Large intestine (tissue), 3 donors: ENCODE measurements at regions not wholly inside any gene's neighbourhood (a gene's known extent, or its start where the extent isn't known, plus 50 kb on each side); places are given as distances from the start of the nearest gene placed in this dataset.

Experiments
- DNase-seq, 2 donors: peaks; one replicate each; pipeline versions ENCODE4 v3.0.0 to v3.0.0-alpha.2; 2013
- H3K27ac ChIP-seq: one replicate; pipeline ENCODE4 v1.5.1; 2013; ENCODE audit warnings: low read length
- H3K27me3 ChIP-seq: 2 replicates; pipeline ENCODE4 v1.6.1; 2013; ENCODE audit warnings: low read length; ENCODE audit not compliant: control insufficient read depth, insufficient read depth
- H3K36me3 ChIP-seq: 2 replicates; pipeline ENCODE4 v1.6.1; 2013; ENCODE audit warnings: low read length; ENCODE audit not compliant: control insufficient read depth, insufficient read depth
- H3K4me1 ChIP-seq: one replicate; pipeline ENCODE4 v1.6.1; 2013; ENCODE audit warnings: low read length; ENCODE audit not compliant: control insufficient read depth, insufficient read depth
- H3K4me3 ChIP-seq: one replicate; pipeline ENCODE4 v1.5.1; 2013; ENCODE audit warnings: low read length
- H3K9me3 ChIP-seq: one replicate; pipeline ENCODE4 v1.6.1; 2013; ENCODE audit warnings: mild to moderate bottlenecking, low read depth, low read length, moderate library complexity; ENCODE audit not compliant: control insufficient read depth
- WGBS: methylation state at CpG from one replicate; pipeline ENCODE4 v1.1.5; 2013; ENCODE audit warnings: low lambda C conversion rate; ENCODE audit not compliant: insufficient coverage; 5-methylcytosine and 5-hydroxymethylcytosine counted together

DNA sequence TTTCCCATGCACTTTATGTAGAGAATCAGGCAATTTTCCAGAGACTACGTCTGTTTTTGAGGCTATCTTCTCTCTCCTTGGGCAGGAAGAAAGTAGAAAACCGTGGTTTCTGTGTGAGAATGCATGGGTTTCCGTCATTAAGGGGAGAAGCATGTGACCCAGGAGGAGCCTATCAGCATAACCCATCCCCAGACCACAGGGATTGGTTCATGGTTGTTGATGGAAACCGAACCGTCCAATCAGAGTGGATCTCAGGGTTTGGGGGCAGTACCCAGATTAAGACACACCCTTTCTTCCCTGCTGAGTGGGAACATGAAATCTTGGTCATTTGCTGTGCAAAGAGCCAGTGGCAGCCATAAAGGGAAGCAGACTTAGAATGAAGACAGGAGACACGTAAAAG is 517.8 kb downstream of the MN1 start:
- no peaks in the 10 kb centered on the region for H3K4me1 ChIP-seq
- H3K27ac ChIP-seq, result no peak overlapping the region
- no peaks in the 10 kb centered on the region for H3K36me3 ChIP-seq
- H3K4me3 ChIP-seq, result no peak overlapping the region
- H3K9me3 ChIP-seq, result no peaks in the 10 kb centered on the region
- no peak for DNase-seq
- H3K27me3 ChIP-seq, result peaks cover 9% of the 10 kb centered on the region
- WGBS, result no CpG with 5 or more reads among the region's 6 CpGs

DNA sequence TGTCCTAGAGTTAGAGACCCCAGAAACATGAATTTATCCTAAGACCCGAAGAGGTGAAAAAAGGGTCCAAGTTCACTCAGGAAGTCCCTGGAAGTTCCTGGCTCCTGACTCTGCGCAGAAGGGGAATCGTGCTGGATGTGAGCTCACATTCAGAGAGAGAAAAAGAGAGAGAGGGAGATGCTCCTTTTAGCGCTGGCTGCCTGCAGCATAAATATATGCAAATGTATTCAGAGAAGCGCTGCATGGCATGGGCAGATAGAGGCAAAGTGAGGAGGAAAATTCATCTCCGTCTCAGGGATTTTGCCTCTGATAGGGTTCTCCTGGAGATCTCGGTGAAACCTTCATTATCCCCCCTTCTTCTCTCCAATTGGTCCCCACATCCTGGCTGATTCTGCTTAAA is 517.2 kb downstream of the MN1 start:
- H3K27me3 ChIP-seq, result peaks cover 10% of the 10 kb centered on the region
- no peak for DNase-seq
- H3K36me3 ChIP-seq, result no peaks in the 10 kb centered on the region
- H3K4me3 ChIP-seq, result no peak overlapping the region
- WGBS, result 93% methylated on average over 3 of the region's 7 CpGs
- no peaks in the 10 kb centered on the region for H3K9me3 ChIP-seq
- H3K4me1 ChIP-seq, result no peaks in the 10 kb centered on the region
- no peak overlapping the region for H3K27ac ChIP-seq

DNA sequence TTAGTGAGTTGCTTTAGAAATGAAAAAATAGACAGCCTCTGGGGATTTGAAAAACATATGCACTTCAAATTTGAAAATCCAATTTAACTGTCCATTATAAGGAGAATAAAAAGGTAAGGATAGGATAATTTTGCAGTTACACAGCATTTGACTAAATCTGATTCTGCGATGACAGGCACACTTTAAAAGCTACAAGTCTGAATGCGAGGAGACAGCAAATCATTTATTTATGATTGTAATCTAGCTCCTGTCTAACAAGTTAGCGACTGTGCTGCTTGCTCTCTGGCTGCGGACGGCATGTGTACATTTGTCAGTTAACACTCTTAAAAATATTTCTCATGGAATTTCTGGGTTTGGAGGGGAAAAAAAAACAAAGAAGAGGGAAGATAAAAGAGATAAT is 514.8 kb downstream of the MN1 start:
- H3K4me1 ChIP-seq, result no peaks in the 10 kb centered on the region
- no peaks in the 10 kb centered on the region for H3K9me3 ChIP-seq
- H3K36me3 ChIP-seq, result no peaks in the 10 kb centered on the region
- no peak overlapping the region for H3K4me3 ChIP-seq
- no CpG with 5 or more reads among the region's 5 CpGs for WGBS
- no peak overlapping the region for H3K27ac ChIP-seq
- no peak for DNase-seq
- peaks cover 13% of the 10 kb centered on the region for H3K27me3 ChIP-seq

DNA sequence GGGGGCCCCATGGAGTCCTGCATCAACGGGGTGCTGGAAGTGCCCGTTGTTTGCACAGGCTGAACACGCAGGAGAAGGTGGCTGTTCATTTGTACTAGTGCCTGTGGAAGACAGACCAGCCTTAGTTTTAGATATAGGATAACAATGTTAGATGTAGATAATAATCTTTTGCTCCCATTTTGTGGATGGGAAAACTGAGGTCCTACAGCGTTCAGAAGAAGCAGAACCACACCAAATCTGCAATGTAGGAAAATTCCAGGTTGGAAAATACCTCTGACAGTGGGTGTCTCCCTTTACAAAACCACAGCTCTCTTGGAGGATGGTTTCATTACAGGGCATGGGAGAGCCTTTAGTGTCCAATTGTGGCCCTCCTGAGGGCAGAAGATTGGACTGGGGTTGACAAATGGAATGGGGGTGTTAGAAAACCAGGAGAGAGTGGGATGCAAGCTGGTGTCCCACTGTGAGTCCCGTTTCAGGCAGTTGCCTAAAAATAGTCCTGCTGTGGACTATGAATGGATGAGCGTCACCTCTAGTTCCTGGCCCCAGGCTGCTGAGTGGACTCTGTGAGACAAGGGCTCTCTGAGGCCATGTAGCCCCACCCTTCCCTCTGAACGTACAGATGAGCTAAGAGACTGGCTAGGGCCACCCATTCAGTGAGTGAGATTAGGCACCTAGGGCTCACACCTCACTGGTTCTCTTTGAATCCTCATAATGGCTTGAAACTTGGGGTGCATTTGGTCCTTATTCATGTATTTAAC is 508.8 kb downstream of the MN1 start:
- Histone ChIP-seq H3K36me3 (no peaks in the 10 kb centered on the region), H3K4me1 (no peaks in the 10 kb centered on the region), H3K27ac (no peak overlapping the region), H3K27me3 (peaks cover 49% of the 10 kb centered on the region), H3K4me3 (no peak overlapping the region), H3K9me3 (peaks cover 2% of the 10 kb centered on the region)
- no peak for DNase-seq
- no CpG with 5 or more reads among the region's 7 CpGs for WGBS

DNA sequence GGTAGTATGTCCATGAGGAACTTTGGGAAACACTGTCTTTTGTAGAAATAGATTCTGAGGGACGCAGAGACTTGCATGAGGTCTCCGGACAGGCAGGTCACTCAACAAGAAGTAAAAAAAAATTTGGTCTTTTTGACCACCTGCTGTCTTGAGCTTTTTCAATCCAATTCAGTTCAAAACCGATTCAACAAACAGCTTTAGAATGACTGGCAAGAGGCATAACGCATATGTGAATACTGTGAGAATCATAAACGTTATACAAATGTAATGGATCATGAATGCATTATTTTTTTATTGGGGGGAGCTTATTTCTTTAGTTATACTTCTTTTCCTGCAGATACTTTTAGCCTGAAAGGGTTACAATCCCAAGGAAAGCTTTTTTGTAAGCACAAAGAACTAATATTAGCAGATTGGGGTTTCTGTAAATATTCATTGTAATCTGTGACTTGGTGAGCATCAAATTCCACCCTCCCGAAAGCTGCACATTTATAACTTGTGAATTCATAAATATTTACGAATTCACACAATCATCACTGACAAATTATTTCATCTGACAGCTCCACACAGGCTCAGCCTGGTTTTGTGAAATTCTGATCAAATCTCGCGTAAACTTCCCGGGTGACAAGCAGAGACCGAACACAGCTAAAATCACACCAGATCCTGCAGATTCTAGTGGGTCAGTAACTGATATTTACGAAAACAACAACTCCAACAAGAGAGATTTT is 507.7 kb downstream of the MN1 start:
- whole genome bisulfite sequencing, result 80% methylated on average over 5 of the region's 12 CpGs
- no peak for DNase-seq
- Histone ChIP-seq H3K36me3 (no peaks in the 10 kb centered on the region), H3K4me1 (no peaks in the 10 kb centered on the region), H3K27me3 (peaks cover 53% of the 10 kb centered on the region), H3K9me3 (peaks cover 2% of the 10 kb centered on the region), H3K27ac (no peak overlapping the region), H3K4me3 (no peak overlapping the region)

DNA sequence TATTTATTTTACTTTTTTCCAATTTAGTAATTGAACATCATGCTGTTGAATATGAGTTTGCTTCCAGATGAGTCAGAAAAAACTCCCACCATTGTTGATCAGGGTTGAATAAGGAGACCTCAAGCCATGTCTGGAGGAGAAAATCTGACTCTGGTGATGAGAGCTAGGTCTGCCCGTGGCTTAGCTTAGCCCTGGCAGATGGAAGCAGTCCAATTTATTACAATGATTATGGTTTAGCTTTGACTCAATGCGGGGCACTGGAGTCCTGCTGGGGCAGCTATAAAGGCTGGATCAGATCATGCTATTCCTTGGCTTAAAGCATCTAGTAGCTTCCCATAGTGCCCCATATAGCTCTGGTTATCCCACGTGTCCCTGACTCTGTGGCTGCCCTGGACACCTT is 506.5 kb downstream of the MN1 start:
- no peaks in the 10 kb centered on the region for H3K36me3 ChIP-seq
- H3K4me1 ChIP-seq, result peaks cover 7% of the 10 kb centered on the region
- H3K9me3 ChIP-seq, result peaks cover 2% of the 10 kb centered on the region
- no peak overlapping the region for H3K4me3 ChIP-seq
- no peak overlapping the region for H3K27ac ChIP-seq
- DNase-seq, result no peak
- peaks cover 56% of the 10 kb centered on the region for H3K27me3 ChIP-seq
- WGBS, result no CpG with 5 or more reads among the region's 3 CpGs

DNA sequence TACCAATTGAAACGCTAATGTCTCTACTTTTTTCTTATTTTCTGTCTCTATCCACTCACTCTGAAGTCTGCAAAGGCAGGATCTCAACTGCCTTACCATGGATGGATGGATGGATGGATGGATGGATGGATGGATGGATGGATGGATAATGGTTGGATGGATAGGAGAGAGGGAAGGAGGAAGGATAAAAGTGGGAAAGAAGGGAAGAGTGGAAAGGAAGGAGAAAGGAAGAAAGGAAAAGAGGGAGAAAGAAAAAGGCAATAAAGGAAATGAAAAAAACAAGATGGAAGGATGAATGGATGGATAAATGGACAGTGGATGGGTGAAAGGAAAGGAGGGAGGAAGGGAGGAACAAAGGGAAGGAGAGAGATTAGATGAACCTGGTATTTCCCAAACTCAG is 506.0 kb downstream of the MN1 start:
- peaks cover 2% of the 10 kb centered on the region for H3K9me3 ChIP-seq
- H3K4me1 ChIP-seq, result peaks cover 7% of the 10 kb centered on the region
- H3K4me3 ChIP-seq, result no peak overlapping the region
- peaks cover 56% of the 10 kb centered on the region for H3K27me3 ChIP-seq
- no peak overlapping the region for H3K27ac ChIP-seq
- WGBS, result no CpG with 5 or more reads among the region's 1 CpG
- DNase-seq, result no peak
- H3K36me3 ChIP-seq, result no peaks in the 10 kb centered on the region

DNA sequence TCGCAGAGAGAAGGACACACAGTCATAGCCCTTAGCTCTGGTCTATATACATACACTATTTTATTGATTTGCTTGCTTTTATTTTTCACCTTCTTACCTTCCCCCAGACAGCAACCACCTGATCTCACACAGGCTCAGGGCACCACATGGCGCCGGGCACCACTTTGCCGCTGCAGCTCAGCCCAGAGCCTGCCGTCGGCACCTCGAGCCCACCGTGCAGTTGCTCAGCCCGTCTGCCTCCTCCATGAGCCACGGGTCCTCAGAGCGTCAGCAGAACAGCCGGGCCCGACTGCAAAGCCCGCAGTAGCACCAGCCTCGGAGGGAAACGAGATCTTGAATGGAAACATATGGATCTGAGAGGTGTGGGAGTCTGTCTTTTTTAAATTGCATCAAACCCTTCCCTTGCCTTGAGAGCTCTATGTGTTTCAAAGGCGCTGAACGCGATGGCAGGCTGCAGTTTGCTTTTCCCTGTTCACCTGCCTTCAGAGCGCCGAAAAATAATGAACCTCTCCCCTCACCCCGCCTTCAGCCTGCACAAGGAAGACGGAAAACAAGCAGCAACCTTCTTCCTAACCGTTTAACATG is 505.4 kb downstream of the MN1 start:
- 60% methylated on average over 2 of the region's 24 CpGs for WGBS
- peaks cover 2% of the 10 kb centered on the region for H3K9me3 ChIP-seq
- peaks cover 56% of the 10 kb centered on the region for H3K27me3 ChIP-seq
- no peak overlapping the region for H3K4me3 ChIP-seq
- DNase-seq, result no peak
- H3K27ac ChIP-seq, result no peak overlapping the region
- peaks cover 7% of the 10 kb centered on the region for H3K4me1 ChIP-seq
- H3K36me3 ChIP-seq, result no peaks in the 10 kb centered on the region

DNA sequence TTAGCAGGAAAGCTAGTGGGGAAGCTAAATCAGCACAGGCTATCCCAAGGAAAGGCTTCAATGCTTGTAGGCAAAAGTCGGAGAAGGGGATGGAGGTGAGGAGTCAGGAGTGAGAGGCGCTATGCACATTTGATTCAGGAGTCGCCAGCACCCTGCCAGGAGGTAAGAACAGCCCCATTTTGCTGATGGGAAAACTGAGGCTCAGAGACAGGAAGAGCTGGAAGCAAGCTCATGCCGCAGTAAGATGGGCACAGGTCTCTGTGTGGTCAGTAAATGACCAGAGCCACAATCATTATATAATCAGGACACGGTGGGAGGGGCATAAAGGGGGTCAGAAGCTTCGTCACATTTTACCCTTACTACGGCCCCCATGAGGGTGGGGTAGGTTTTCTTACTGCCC is 504.4 kb downstream of the MN1 start:
- H3K27ac ChIP-seq, result no peak overlapping the region
- H3K36me3 ChIP-seq, result no peaks in the 10 kb centered on the region
- H3K4me1 ChIP-seq, result peaks cover 7% of the 10 kb centered on the region
- 100% methylated on average over 1 of the region's 7 CpGs for WGBS
- DNase-seq, result no peak
- peaks cover 2% of the 10 kb centered on the region for H3K9me3 ChIP-seq
- H3K4me3 ChIP-seq, result no peak overlapping the region
- peaks cover 56% of the 10 kb centered on the region for H3K27me3 ChIP-seq

DNA sequence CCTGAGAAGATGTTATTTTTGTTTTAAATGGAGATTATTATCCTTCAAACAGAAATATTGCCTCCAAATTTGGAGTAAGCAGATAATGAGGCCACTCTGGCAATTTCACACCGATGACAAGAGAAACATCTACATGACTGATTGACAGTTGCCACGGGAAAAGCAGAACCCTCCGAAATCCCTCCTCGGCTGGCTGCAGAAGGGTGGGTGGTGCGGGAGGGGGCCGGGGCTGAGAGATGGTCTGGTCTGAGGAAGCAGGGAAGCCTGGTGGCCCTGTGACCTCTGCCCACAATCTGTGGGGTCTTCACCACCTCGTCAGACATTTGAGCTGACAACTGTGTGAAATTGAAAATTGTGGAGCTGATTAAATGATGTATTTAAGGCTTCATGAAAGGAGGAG is 503.2 kb downstream of the MN1 start:
- peaks cover 52% of the 10 kb centered on the region for H3K27me3 ChIP-seq
- peaks cover 7% of the 10 kb centered on the region for H3K4me1 ChIP-seq
- no peak for DNase-seq
- H3K27ac ChIP-seq, result no peak overlapping the region
- H3K4me3 ChIP-seq, result no peak overlapping the region
- no peaks in the 10 kb centered on the region for H3K36me3 ChIP-seq
- peaks cover 2% of the 10 kb centered on the region for H3K9me3 ChIP-seq
- WGBS, result no CpG with 5 or more reads among the region's 7 CpGs
